ENCODE measurements at regions not wholly inside any gene's neighbourhood (a gene's known extent, or its start where the extent isn't known, plus 50 kb on each side); places are given as distances from the start of the nearest gene placed in this dataset.

DNA sequence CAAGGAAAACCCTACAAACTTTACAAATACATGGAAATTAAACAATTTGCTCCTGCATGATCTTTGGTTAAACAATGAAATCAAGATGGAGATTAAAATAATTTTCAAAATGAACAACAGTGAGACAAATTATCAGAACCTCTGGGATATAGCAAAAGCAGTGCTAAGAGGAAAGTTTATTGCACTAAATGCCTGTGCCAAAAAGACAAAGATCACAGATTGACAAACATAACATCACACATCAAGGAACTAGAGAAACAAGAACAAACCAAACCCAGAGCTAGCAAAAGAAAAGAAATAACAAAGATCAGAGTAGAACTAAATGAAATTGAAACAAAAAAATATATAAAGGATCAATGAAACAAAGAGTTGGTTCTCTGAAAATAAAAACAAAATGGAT is 95.2 kb upstream of the FBXO11 start:
- Histone ChIP-seq H3K36me3 (ENCODE audit: control insufficient read depth, insufficient read depth, low read length) (no peaks in the 10 kb centered on the region), H3K9me3 (replicated peaks; ENCODE audit: control insufficient read depth, insufficient read depth, low read depth, low read length) (no peaks in the 10 kb centered on the region), H3K4me1 (replicated peaks in 1 of 2; ENCODE audit: control insufficient read depth in 2 of 2, insufficient read depth in 2 of 2, low read length in 2 of 2) (no peaks in the 10 kb centered on the region), H2AFZ (ENCODE audit: low read depth, low read length) (no peak overlapping the region), H3K27me3 (ENCODE audit: control insufficient read depth in 2 of 2, insufficient read depth in 2 of 2, low read length in 2 of 2) (peaks cover under 1 to 7% of the 10 kb centered on the region in 2 experiments; a peak in 2 of 5 replicates), H3K4me3 (no peak overlapping the region), H3K4me2 (ENCODE audit: insufficient read depth, low read length) (no peak overlapping the region), H3K9me1 (ENCODE audit: control insufficient read depth, insufficient read depth, low read length) (no peaks in the 10 kb centered on the region), H4K20me1 (replicated peaks; ENCODE audit: control insufficient read depth, insufficient read depth, low read length) (no peaks in the 10 kb centered on the region), H3K27ac (ENCODE audit: extremely low read depth, low read depth, low read length) (no peak overlapping the region), H3K9ac (ENCODE audit: insufficient read depth in 1 of 2, low read depth in 2 of 2, low read length in 2 of 2) (no peak overlapping the region), H3K79me2 (ENCODE audit: control insufficient read depth, insufficient read depth, low read length) (no peaks in the 10 kb centered on the region)
- FAIRE-seq (no peak), ATAC-seq (no peak), DNase-seq (ENCODE audit: extremely low read depth in 1 of 4, low spot score in 3 of 4) (no peak)
- intact Hi-C loops (cut with micrococcal nuclease) = no loop called here
- POLR2A ChIA-PET = no interaction called here
- no TSS peak for BruUV-seq (replicated peaks)
- in situ Hi-C loops (cut with MboI) = no loop called here
- CTCF ChIA-PET (ENCODE audit: low intra/inter-chr PET ratio) = no interaction called here
- TF ChIP-seq SMARCB1 (IDR thresholded peaks at IDR 0.05; ENCODE audit: insufficient read length, low read depth) (no peak), ZNF696 (CRISPR knock-in tag; conservative IDR thresholded peaks at IDR 0.05) (no peak), E2F3 (CRISPR knock-in tag; IDR thresholded peaks at IDR 0.05) (no peak)

DNA sequence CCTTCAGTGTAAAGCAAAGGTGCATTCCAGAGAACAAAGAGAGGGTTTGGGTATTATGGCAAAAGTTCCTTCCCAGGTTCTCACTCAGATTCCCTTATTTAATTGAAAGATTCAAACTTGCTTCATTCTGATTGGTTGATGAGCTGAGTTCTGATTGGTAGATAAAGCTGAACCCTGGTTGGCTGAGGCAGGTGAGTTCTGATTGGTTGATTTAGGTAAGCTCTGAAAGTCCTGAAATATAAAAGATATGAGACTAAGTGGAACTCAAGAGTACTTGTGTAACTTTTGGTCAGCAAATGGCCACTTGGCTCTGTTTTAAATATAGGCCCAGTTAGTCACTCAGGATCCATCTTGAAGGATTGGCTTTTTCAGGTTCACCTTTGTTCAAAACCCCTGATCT is 99.8 kb upstream of the FBXO11 start:
- BruUV-seq (replicated peaks) = no TSS peak
- POLR2A ChIA-PET = no interaction called here
- peak; percentile 25 for TF ChIP-seq FOS (IDR thresholded peaks at IDR 0.05; ENCODE audit: extremely low read depth, insufficient read length)
- no peak for TF ChIP-seq U2AF1 (optimal IDR thresholded peaks at IDR 0.05; ENCODE audit: low read depth, low read length)
- no peak for TF ChIP-seq HMG20A (CRISPR knock-in tag; conservative IDR thresholded peaks at IDR 0.05)
- peak; percentile 28 for TF ChIP-seq NFYB (IDR thresholded peaks at IDR 0.05; ENCODE audit: extremely low read depth, insufficient read length)
- no peak for TF ChIP-seq ZNF197 (CRISPR knock-in tag; IDR thresholded peaks at IDR 0.05; ENCODE audit: low read depth)
- no peak for TF ChIP-seq SAFB (IDR thresholded peaks at IDR 0.05; ENCODE audit: borderline replicate concordance, low read depth, low read length)
- TF ChIP-seq SREBF1 (IDR thresholded peaks at IDR 0.05; ENCODE audit: borderline replicate concordance, low read depth, low read length) = no peak
- no peak for TF ChIP-seq GATAD2A (IDR thresholded peaks at IDR 0.05)
- TF ChIP-seq CHD1 (IDR thresholded peaks at IDR 0.05; ENCODE audit: low read length) = no peak
- TF ChIP-seq RBM25 (IDR thresholded peaks at IDR 0.05; ENCODE audit: low read depth, low read length, severe bottlenecking) = peak; percentile 64
- no peak for TF ChIP-seq ZNF316 (IDR thresholded peaks at IDR 0.05)
- TF ChIP-seq, protein P1, sequence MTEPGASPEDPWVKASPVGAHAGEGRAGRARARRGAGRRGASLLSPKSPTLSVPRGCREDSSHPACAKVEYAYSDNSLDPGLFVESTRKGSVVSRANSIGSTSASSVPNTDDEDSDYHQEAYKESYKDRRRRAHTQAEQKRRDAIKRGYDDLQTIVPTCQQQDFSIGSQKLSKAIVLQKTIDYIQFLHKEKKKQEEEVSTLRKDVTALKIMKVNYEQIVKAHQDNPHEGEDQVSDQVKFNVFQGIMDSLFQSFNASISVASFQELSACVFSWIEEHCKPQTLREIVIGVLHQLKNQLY (CRISPR knock-in tag; conservative IDR thresholded peaks at IDR 0.05) = no peak

More for the DNA sequence above, 99.8 kb upstream of the FBXO11 start:
- Histone ChIP-seq H3K4me2 (ENCODE audit: insufficient read depth, low read length) (no peak overlapping the region), H3K27me3 (ENCODE audit: control insufficient read depth in 2 of 2, insufficient read depth in 2 of 2, low read length in 2 of 2) (no peaks in the 10 kb centered on the region), H4K20me1 (replicated peaks; ENCODE audit: control insufficient read depth, insufficient read depth, low read length) (no peaks in the 10 kb centered on the region), H2AFZ (ENCODE audit: low read depth, low read length) (no peak overlapping the region), H3K9me1 (ENCODE audit: control insufficient read depth, insufficient read depth, low read length) (no peaks in the 10 kb centered on the region), H3K79me2 (ENCODE audit: control insufficient read depth, insufficient read depth, low read length) (no peaks in the 10 kb centered on the region), H3K27ac (ENCODE audit: extremely low read depth, low read depth, low read length) (no peak overlapping the region), H3K4me3 (no peak overlapping the region), H3K9ac (ENCODE audit: insufficient read depth in 1 of 2, low read depth in 2 of 2, low read length in 2 of 2) (no peak overlapping the region), H3K4me1 (replicated peaks in 1 of 2; ENCODE audit: control insufficient read depth in 2 of 2, insufficient read depth in 2 of 2, low read length in 2 of 2) (no peaks in the 10 kb centered on the region), H3K36me3 (ENCODE audit: control insufficient read depth, insufficient read depth, low read length) (no peaks in the 10 kb centered on the region), H3K9me3 (replicated peaks; ENCODE audit: control insufficient read depth, insufficient read depth, low read depth, low read length) (no peaks in the 10 kb centered on the region)
- intact Hi-C loops (cut with micrococcal nuclease) = loop anchor here (5.0 kb wide), 1 partner anchor 101 kb away; no protein-coding TSS in a partner anchor
- peak in 3 of 4 experiments; percentile 32 to 77 (median 76) for DNase-seq (ENCODE audit: extremely low read depth in 1 of 4, low spot score in 3 of 4)
- CTCF ChIA-PET (ENCODE audit: low intra/inter-chr PET ratio) = no interaction called here
- no peak for ATAC-seq
- no peak for FAIRE-seq
- in situ Hi-C loops (cut with MboI) = no loop called here

Data from K562 (cell line).